ENCODE measurements at regions not wholly inside any gene's neighbourhood (a gene's known extent, or its start where the extent isn't known, plus 50 kb on each side); places are given as distances from the start of the nearest gene placed in this dataset.

DNA sequence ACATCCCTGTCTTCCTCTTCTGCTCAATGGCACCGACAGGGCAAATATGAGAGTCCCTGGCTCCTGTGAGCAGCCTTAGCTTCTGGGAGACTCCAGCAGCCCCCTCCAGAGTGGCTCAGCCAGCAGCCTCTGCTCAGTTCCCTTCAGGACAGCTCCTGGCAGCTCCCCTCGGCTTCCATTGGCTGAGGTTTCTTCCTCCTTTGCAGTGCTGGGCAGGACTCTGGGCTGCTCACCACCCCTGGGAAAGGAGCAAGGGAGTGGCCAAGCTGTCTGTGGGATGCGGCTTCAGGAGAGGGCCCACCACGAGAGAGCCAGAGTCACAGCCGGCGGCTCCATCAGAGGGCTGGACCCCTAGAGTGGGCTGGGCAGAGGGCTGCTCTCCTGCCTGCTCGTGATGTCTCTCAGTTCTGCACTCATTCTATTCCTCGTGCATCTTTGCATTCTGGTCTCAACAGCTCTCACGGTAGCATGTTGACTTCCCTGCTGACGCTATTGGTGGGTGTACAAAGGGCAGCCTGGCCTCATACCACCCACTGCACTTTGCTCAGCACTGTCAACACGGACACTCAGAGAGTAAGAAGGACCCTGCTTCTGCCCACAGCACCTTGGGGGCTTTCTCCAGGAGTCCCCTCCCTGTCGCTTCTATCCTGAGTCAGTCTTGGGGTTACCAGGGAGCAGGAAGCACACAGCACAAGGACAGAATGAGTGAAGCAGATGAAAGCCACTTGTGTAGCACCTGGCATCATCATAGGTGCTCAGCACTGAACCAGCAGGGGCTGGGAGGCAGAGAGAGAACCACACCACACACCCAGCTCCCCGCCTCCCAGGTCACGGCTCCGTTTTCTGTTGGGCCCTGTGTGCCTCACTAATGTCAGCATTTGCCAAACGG, 80.9 kb upstream of the ALDH1B1 start:
- Histone ChIP-seq H2AFZ (ENCODE audit: low read depth, low read length, severe bottlenecking) (no peak overlapping the region), H3K9me3 (ENCODE audit: insufficient read depth, low read length) (no peaks in the 10 kb centered on the region), H3K9me2 (replicated peaks; ENCODE audit: insufficient read depth, low read length) (no peaks in the 10 kb centered on the region), H3F3A (ENCODE audit: insufficient read depth) (no peaks in the 10 kb centered on the region), H3K36me3 (ENCODE audit: low read length) (no peaks in the 10 kb centered on the region), H3K79me2 (ENCODE audit: insufficient read depth, low read length) (no peaks in the 10 kb centered on the region), H3K27me3 (ENCODE audit: low read length) (no peaks in the 10 kb centered on the region), H4K20me1 (ENCODE audit: low read depth, low read length) (no peaks in the 10 kb centered on the region), H3K4me3 (ENCODE audit: insufficient read depth, low read length, poor library complexity, severe bottlenecking) (no peak overlapping the region), H3K9ac (ENCODE audit: low read length) (no peak overlapping the region), H3K4me2 (ENCODE audit: low read depth, low read length, poor library complexity, severe bottlenecking) (no peak overlapping the region), H3K27ac (ENCODE audit: low read depth, low read length) (no peak overlapping the region)
- no peak for TF ChIP-seq EZH2phosphoT487 (conservative IDR thresholded peaks at IDR 0.05; ENCODE audit: low read length)
- TF ChIP-seq, protein P1, sequence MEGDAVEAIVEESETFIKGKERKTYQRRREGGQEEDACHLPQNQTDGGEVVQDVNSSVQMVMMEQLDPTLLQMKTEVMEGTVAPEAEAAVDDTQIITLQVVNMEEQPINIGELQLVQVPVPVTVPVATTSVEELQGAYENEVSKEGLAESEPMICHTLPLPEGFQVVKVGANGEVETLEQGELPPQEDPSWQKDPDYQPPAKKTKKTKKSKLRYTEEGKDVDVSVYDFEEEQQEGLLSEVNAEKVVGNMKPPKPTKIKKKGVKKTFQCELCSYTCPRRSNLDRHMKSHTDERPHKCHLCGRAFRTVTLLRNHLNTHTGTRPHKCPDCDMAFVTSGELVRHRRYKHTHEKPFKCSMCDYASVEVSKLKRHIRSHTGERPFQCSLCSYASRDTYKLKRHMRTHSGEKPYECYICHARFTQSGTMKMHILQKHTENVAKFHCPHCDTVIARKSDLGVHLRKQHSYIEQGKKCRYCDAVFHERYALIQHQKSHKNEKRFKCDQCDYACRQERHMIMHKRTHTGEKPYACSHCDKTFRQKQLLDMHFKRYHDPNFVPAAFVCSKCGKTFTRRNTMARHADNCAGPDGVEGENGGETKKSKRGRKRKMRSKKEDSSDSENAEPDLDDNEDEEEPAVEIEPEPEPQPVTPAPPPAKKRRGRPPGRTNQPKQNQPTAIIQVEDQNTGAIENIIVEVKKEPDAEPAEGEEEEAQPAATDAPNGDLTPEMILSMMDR (IDR thresholded peaks at IDR 0.05; ENCODE audit: insufficient read depth, low read length, poor library complexity, severe bottlenecking), result no peak

GRCh38 chr9:38309324-38310195, 82.9 kb upstream of the ALDH1B1 start:
- Histone ChIP-seq H2AFZ (ENCODE audit: low read depth, low read length, severe bottlenecking) (no peak overlapping the region), H3K27me3 (ENCODE audit: low read length) (no peaks in the 10 kb centered on the region), H3K36me3 (ENCODE audit: low read length) (no peaks in the 10 kb centered on the region), H3K27ac (ENCODE audit: low read depth, low read length) (no peak overlapping the region), H3K9me2 (replicated peaks; ENCODE audit: insufficient read depth, low read length) (no peaks in the 10 kb centered on the region), H3K79me2 (ENCODE audit: insufficient read depth, low read length) (no peaks in the 10 kb centered on the region), H4K20me1 (ENCODE audit: low read depth, low read length) (no peaks in the 10 kb centered on the region), H3K9me3 (ENCODE audit: insufficient read depth, low read length) (no peaks in the 10 kb centered on the region), H3K4me3 (ENCODE audit: insufficient read depth, low read length, poor library complexity, severe bottlenecking) (no peak overlapping the region), H3K9ac (ENCODE audit: low read length) (no peak overlapping the region), H3K4me2 (ENCODE audit: low read depth, low read length, poor library complexity, severe bottlenecking) (no peak overlapping the region), H3F3A (ENCODE audit: insufficient read depth) (no peaks in the 10 kb centered on the region)
- TF ChIP-seq EZH2phosphoT487 (conservative IDR thresholded peaks at IDR 0.05; ENCODE audit: low read length), result no peak
- TF ChIP-seq, protein P1 (IDR thresholded peaks at IDR 0.05; ENCODE audit: insufficient read depth, low read length, poor library complexity, severe bottlenecking), result no peak

DNA sequence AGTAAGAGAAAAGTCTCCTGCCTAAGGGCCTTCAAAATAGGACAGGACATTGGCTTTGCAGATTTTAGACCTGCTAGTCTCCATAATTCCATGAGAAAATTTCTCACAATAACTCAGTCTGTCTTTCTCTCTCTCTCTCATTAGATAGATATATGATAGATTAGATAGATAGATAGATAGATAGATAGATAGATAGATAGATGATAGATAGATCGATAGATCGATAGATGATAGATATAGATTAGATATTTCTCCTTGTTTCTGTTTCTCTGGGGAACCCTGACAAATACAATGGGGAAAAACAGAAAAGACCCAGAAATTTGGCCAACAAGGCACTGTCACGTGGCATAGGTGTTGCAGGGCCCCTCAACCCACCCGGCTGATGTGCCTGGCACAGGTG, 84.4 kb upstream of the ALDH1B1 start:
- no peaks in the 10 kb centered on the region for H3K79me2 ChIP-seq (ENCODE audit: insufficient read depth, low read length)
- H3K9ac ChIP-seq (ENCODE audit: low read length), result no peak overlapping the region
- H3K9me3 ChIP-seq (ENCODE audit: insufficient read depth, low read length), result no peaks in the 10 kb centered on the region
- no peak for TF ChIP-seq EZH2phosphoT487 (conservative IDR thresholded peaks at IDR 0.05; ENCODE audit: low read length)
- TF ChIP-seq, protein P1 (IDR thresholded peaks at IDR 0.05; ENCODE audit: insufficient read depth, low read length, poor library complexity, severe bottlenecking), result no peak
- no peak overlapping the region for H3K27ac ChIP-seq (ENCODE audit: low read depth, low read length)
- H3K9me2 ChIP-seq (replicated peaks; ENCODE audit: insufficient read depth, low read length), result no peaks in the 10 kb centered on the region
- H4K20me1 ChIP-seq (ENCODE audit: low read depth, low read length), result no peaks in the 10 kb centered on the region
- no peak overlapping the region for H3K4me3 ChIP-seq (ENCODE audit: insufficient read depth, low read length, poor library complexity, severe bottlenecking)
- no peaks in the 10 kb centered on the region for H3K36me3 ChIP-seq (ENCODE audit: low read length)
- H2AFZ ChIP-seq (ENCODE audit: low read depth, low read length, severe bottlenecking), result no peak overlapping the region
- H3K27me3 ChIP-seq (ENCODE audit: low read length), result no peaks in the 10 kb centered on the region
- no peak overlapping the region for H3K4me2 ChIP-seq (ENCODE audit: low read depth, low read length, poor library complexity, severe bottlenecking)
- H3F3A ChIP-seq (ENCODE audit: insufficient read depth), result no peaks in the 10 kb centered on the region

Measured in SU-DHL-6 (cell line).